ENCODE measurements at regions not wholly inside any gene's neighbourhood (a gene's known extent, or its start where the extent isn't known, plus 50 kb on each side); places are given as distances from the start of the nearest gene placed in this dataset.
A peak's percentile ranks its signal among the peaks of the same experiment; 100 is the strongest.

DNA sequence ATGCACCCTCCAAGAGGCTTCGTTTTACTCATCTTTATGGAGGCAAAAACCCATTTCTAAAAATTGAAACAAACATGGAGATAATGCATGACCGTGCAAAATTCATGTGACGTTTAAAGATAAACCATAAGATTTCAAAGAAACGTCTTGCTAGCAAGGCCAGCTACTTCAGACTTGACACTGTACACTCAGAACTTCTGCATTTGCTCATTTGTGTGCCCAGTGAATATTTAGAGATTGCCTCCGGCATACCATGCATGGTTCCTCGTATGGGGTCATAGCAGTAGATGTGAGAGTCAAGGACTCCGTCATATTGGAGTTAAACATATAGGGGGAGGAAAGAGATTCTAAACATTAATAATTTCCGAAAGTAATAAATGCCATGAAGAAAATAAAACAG, 78.6 kb upstream of the NEURL1B start:
- no peak for ATAC-seq
- TF ChIP-seq CSDC2 (CRISPR knock-in tag; IDR thresholded peaks at IDR 0.05) (no peak), ZNF565 (CRISPR knock-in tag; conservative IDR thresholded peaks at IDR 0.05; ENCODE audit: low read depth) (no peak)
- TF ChIP-seq, protein P1, sequence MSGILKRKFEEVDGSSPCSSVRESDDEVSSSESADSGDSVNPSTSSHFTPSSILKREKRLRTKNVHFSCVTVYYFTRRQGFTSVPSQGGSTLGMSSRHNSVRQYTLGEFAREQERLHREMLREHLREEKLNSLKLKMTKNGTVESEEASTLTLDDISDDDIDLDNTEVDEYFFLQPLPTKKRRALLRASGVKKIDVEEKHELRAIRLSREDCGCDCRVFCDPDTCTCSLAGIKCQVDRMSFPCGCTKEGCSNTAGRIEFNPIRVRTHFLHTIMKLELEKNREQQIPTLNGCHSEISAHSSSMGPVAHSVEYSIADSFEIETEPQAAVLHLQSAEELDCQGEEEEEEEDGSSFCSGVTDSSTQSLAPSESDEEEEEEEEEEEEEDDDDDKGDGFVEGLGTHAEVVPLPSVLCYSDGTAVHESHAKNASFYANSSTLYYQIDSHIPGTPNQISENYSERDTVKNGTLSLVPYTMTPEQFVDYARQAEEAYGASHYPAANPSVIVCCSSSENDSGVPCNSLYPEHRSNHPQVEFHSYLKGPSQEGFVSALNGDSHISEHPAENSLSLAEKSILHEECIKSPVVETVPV (CRISPR knock-in tag; IDR thresholded peaks at IDR 0.05), result no peak

DNA sequence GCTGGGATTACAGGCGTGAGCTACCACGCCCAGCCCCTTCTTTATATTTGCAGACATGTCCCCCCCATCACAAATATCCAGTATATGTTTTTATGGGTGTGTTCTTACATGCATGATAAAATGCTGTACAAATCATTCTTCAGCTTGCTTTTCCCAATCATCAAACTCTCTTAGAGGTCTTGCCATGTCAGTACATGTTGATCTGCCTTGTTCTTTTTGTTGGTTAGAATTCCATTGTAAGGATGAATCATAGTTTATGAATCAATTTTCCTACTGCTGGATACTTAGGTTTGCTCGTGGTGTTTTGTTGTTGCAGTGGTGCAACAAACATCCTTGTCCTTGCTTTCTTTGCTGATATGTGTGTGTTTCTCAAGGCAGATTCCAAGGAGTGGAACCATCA, 79.9 kb upstream of the NEURL1B start:
- no peak for ATAC-seq
- TF ChIP-seq ZFP3 (CRISPR knock-in tag; IDR thresholded peaks at IDR 0.05) (no peak), GLIS3 (CRISPR knock-in tag; IDR thresholded peaks at IDR 0.05) (no peak), ESRRG (CRISPR knock-in tag; IDR thresholded peaks at IDR 0.05) (no peak), ZNF565 (CRISPR knock-in tag; conservative IDR thresholded peaks at IDR 0.05; ENCODE audit: low read depth) (no peak), TCF4 (CRISPR knock-in tag; IDR thresholded peaks at IDR 0.05; ENCODE audit: borderline replicate concordance) (no peak), ZFP30 (CRISPR knock-in tag; IDR thresholded peaks at IDR 0.05) (no peak), RARB (CRISPR knock-in tag; IDR thresholded peaks at IDR 0.05) (no peak), ARNTL (CRISPR knock-in tag; IDR thresholded peaks at IDR 0.05; ENCODE audit: borderline replicate concordance, low read depth) (no peak), CSDC2 (CRISPR knock-in tag; IDR thresholded peaks at IDR 0.05) (no peak), PPARA (CRISPR knock-in tag; IDR thresholded peaks at IDR 0.05; ENCODE audit: borderline replicate concordance) (no peak), ZNF70 (CRISPR knock-in tag; IDR thresholded peaks at IDR 0.05) (no peak), OSR1 (CRISPR knock-in tag; IDR thresholded peaks at IDR 0.05) (no peak), ZNF8 (CRISPR knock-in tag; IDR thresholded peaks at IDR 0.05) (no peak), ISL1 (CRISPR knock-in tag; IDR thresholded peaks at IDR 0.05) (no peak)
- TF ChIP-seq, protein P2, sequence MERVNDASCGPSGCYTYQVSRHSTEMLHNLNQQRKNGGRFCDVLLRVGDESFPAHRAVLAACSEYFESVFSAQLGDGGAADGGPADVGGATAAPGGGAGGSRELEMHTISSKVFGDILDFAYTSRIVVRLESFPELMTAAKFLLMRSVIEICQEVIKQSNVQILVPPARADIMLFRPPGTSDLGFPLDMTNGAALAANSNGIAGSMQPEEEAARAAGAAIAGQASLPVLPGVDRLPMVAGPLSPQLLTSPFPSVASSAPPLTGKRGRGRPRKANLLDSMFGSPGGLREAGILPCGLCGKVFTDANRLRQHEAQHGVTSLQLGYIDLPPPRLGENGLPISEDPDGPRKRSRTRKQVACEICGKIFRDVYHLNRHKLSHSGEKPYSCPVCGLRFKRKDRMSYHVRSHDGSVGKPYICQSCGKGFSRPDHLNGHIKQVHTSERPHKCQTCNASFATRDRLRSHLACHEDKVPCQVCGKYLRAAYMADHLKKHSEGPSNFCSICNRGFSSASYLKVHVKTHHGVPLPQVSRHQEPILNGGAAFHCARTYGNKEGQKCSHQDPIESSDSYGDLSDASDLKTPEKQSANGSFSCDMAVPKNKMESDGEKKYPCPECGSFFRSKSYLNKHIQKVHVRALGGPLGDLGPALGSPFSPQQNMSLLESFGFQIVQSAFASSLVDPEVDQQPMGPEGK (CRISPR knock-in tag; IDR thresholded peaks at IDR 0.05; ENCODE audit: borderline replicate concordance), result no peak
- TF ChIP-seq, protein P3, sequence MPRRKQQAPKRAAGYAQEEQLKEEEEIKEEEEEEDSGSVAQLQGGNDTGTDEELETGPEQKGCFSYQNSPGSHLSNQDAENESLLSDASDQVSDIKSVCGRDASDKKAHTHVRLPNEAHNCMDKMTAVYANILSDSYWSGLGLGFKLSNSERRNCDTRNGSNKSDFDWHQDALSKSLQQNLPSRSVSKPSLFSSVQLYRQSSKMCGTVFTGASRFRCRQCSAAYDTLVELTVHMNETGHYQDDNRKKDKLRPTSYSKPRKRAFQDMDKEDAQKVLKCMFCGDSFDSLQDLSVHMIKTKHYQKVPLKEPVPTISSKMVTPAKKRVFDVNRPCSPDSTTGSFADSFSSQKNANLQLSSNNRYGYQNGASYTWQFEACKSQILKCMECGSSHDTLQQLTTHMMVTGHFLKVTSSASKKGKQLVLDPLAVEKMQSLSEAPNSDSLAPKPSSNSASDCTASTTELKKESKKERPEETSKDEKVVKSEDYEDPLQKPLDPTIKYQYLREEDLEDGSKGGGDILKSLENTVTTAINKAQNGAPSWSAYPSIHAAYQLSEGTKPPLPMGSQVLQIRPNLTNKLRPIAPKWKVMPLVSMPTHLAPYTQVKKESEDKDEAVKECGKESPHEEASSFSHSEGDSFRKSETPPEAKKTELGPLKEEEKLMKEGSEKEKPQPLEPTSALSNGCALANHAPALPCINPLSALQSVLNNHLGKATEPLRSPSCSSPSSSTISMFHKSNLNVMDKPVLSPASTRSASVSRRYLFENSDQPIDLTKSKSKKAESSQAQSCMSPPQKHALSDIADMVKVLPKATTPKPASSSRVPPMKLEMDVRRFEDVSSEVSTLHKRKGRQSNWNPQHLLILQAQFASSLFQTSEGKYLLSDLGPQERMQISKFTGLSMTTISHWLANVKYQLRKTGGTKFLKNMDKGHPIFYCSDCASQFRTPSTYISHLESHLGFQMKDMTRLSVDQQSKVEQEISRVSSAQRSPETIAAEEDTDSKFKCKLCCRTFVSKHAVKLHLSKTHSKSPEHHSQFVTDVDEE (CRISPR knock-in tag; IDR thresholded peaks at IDR 0.05), result no peak

DNA sequence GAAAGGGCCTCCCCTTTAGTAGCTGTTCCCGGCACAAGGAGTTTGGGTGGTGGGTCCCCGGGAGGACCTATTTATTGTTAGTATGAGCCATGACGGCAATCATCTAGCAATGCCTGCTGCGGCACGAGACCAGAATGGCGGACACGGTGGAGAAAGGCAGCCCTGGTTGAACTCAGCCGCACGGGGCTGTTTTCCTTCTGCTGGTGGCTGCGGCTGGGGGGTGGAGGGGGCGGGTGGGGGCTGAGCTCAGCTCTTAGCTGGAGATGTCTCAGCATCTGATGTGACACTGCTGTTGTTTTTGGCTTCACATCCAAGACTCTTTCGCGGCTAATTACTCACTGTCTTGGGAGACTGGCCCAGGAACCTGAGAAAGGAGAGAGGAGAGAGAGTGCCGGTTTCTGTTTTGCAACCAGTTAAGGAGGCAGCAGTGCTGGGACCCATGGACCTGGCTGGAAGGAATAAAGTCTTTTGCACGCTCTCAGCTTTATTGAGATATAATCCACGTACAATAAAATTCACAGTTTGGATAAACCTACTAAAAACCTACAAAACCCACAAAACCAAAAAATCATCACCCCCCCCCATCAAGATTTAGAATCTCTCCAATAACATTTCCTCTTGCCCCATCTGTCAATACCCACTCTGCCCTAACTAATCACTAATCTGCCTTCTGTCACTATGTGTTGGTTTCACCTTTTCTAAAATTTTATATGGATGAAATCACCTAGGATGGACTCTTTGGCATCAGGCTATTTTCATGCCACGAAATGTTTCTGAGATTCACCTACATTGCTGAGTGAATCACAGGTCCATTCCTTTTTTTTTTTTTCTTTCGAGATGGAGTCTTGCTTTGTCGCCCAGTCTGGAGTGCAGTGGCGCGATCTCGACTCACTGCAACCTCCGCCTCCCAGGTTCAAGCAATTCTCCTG, 81.8 kb upstream of the NEURL1B start:
- ATAC-seq, result peak; percentile 63
- TF ChIP-seq CSDC2 (CRISPR knock-in tag; IDR thresholded peaks at IDR 0.05) (no peak), ARNTL (CRISPR knock-in tag; IDR thresholded peaks at IDR 0.05; ENCODE audit: borderline replicate concordance, low read depth) (no peak), BACH2 (CRISPR knock-in tag; IDR thresholded peaks at IDR 0.05; ENCODE audit: borderline replicate concordance) (no peak), ZNF565 (CRISPR knock-in tag; conservative IDR thresholded peaks at IDR 0.05; ENCODE audit: low read depth) (no peak), ZNF70 (CRISPR knock-in tag; IDR thresholded peaks at IDR 0.05) (no peak), ESRRG (CRISPR knock-in tag; IDR thresholded peaks at IDR 0.05) (no peak), ZFP3 (CRISPR knock-in tag; IDR thresholded peaks at IDR 0.05) (no peak), GLIS3 (CRISPR knock-in tag; IDR thresholded peaks at IDR 0.05) (no peak), ZFP30 (CRISPR knock-in tag; IDR thresholded peaks at IDR 0.05) (no peak), TOX (CRISPR knock-in tag; IDR thresholded peaks at IDR 0.05; ENCODE audit: borderline replicate concordance) (no peak), OSR1 (CRISPR knock-in tag; IDR thresholded peaks at IDR 0.05) (no peak), PPARA (CRISPR knock-in tag; IDR thresholded peaks at IDR 0.05; ENCODE audit: borderline replicate concordance) (no peak), ISL1 (CRISPR knock-in tag; IDR thresholded peaks at IDR 0.05) (no peak), SNAI2 (CRISPR knock-in tag; IDR thresholded peaks at IDR 0.05) (no peak), ZNF8 (CRISPR knock-in tag; IDR thresholded peaks at IDR 0.05) (no peak)
- TF ChIP-seq, protein P3 (CRISPR knock-in tag; IDR thresholded peaks at IDR 0.05), result no peak
- TF ChIP-seq, protein P2 (CRISPR knock-in tag; IDR thresholded peaks at IDR 0.05; ENCODE audit: borderline replicate concordance), result no peak
- TF ChIP-seq, protein P4, sequence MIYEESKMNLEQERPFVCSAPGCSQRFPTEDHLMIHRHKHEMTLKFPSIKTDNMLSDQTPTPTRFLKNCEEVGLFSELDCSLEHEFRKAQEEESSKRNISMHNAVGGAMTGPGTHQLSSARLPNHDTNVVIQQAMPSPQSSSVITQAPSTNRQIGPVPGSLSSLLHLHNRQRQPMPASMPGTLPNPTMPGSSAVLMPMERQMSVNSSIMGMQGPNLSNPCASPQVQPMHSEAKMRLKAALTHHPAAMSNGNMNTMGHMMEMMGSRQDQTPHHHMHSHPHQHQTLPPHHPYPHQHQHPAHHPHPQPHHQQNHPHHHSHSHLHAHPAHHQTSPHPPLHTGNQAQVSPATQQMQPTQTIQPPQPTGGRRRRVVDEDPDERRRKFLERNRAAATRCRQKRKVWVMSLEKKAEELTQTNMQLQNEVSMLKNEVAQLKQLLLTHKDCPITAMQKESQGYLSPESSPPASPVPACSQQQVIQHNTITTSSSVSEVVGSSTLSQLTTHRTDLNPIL (CRISPR knock-in tag; IDR thresholded peaks at IDR 0.05; ENCODE audit: low read depth), result no peak
- TF ChIP-seq, protein P1 (CRISPR knock-in tag; IDR thresholded peaks at IDR 0.05), result no peak

Data from SK-N-SH treated with all-trans-retinoic acid at 6 μM for 48 hours (cell line).